ENCODE measurements at regions not wholly inside any gene's neighbourhood (a gene's known extent, or its start where the extent isn't known, plus 50 kb on each side); places are given as distances from the start of the nearest gene placed in this dataset.

DNA sequence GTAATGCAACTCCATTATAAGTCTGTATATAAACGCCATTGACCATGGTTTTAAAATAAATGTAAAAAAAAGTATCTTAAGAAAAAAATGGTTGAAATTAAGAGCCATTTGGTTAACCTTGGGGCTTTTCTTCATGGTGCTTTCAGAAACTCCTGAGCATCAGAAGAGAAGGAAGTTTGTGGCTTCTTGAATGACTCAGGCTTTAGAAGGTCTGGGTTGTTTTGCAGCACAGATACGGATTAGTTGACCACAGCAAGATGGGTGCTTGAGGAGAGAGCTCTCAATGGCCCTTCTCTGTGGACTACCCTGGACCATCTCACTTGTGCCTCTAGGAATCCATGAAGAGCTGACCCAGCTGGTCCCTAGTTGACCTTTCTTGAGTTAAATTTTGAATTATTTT, 189.5 kb downstream of the TMEM38B start:
- ATAC-seq = no peak
- TF ChIP-seq ZFP3 (CRISPR knock-in tag; IDR thresholded peaks at IDR 0.05) = no peak
- no peak for TF ChIP-seq ARNTL (CRISPR knock-in tag; IDR thresholded peaks at IDR 0.05; ENCODE audit: borderline replicate concordance, low read depth)
- TF ChIP-seq, protein P1, sequence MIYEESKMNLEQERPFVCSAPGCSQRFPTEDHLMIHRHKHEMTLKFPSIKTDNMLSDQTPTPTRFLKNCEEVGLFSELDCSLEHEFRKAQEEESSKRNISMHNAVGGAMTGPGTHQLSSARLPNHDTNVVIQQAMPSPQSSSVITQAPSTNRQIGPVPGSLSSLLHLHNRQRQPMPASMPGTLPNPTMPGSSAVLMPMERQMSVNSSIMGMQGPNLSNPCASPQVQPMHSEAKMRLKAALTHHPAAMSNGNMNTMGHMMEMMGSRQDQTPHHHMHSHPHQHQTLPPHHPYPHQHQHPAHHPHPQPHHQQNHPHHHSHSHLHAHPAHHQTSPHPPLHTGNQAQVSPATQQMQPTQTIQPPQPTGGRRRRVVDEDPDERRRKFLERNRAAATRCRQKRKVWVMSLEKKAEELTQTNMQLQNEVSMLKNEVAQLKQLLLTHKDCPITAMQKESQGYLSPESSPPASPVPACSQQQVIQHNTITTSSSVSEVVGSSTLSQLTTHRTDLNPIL (CRISPR knock-in tag; IDR thresholded peaks at IDR 0.05; ENCODE audit: low read depth) = no peak
- no peak for TF ChIP-seq GLIS3 (CRISPR knock-in tag; IDR thresholded peaks at IDR 0.05)
- TF ChIP-seq, protein P2, sequence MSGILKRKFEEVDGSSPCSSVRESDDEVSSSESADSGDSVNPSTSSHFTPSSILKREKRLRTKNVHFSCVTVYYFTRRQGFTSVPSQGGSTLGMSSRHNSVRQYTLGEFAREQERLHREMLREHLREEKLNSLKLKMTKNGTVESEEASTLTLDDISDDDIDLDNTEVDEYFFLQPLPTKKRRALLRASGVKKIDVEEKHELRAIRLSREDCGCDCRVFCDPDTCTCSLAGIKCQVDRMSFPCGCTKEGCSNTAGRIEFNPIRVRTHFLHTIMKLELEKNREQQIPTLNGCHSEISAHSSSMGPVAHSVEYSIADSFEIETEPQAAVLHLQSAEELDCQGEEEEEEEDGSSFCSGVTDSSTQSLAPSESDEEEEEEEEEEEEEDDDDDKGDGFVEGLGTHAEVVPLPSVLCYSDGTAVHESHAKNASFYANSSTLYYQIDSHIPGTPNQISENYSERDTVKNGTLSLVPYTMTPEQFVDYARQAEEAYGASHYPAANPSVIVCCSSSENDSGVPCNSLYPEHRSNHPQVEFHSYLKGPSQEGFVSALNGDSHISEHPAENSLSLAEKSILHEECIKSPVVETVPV (CRISPR knock-in tag; IDR thresholded peaks at IDR 0.05) = no peak
- no peak for TF ChIP-seq CSDC2 (CRISPR knock-in tag; IDR thresholded peaks at IDR 0.05)
- TF ChIP-seq ZNF70 (CRISPR knock-in tag; IDR thresholded peaks at IDR 0.05) = no peak
- no peak for TF ChIP-seq BACH2 (CRISPR knock-in tag; IDR thresholded peaks at IDR 0.05; ENCODE audit: borderline replicate concordance)
- TF ChIP-seq ZNF8 (CRISPR knock-in tag; IDR thresholded peaks at IDR 0.05) = no peak
- TF ChIP-seq, protein P3, sequence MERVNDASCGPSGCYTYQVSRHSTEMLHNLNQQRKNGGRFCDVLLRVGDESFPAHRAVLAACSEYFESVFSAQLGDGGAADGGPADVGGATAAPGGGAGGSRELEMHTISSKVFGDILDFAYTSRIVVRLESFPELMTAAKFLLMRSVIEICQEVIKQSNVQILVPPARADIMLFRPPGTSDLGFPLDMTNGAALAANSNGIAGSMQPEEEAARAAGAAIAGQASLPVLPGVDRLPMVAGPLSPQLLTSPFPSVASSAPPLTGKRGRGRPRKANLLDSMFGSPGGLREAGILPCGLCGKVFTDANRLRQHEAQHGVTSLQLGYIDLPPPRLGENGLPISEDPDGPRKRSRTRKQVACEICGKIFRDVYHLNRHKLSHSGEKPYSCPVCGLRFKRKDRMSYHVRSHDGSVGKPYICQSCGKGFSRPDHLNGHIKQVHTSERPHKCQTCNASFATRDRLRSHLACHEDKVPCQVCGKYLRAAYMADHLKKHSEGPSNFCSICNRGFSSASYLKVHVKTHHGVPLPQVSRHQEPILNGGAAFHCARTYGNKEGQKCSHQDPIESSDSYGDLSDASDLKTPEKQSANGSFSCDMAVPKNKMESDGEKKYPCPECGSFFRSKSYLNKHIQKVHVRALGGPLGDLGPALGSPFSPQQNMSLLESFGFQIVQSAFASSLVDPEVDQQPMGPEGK (CRISPR knock-in tag; IDR thresholded peaks at IDR 0.05; ENCODE audit: borderline replicate concordance) = no peak
- no peak for TF ChIP-seq OSR1 (CRISPR knock-in tag; IDR thresholded peaks at IDR 0.05)
- TF ChIP-seq TCF4 (CRISPR knock-in tag; IDR thresholded peaks at IDR 0.05; ENCODE audit: borderline replicate concordance) = no peak
- TF ChIP-seq, protein P4, sequence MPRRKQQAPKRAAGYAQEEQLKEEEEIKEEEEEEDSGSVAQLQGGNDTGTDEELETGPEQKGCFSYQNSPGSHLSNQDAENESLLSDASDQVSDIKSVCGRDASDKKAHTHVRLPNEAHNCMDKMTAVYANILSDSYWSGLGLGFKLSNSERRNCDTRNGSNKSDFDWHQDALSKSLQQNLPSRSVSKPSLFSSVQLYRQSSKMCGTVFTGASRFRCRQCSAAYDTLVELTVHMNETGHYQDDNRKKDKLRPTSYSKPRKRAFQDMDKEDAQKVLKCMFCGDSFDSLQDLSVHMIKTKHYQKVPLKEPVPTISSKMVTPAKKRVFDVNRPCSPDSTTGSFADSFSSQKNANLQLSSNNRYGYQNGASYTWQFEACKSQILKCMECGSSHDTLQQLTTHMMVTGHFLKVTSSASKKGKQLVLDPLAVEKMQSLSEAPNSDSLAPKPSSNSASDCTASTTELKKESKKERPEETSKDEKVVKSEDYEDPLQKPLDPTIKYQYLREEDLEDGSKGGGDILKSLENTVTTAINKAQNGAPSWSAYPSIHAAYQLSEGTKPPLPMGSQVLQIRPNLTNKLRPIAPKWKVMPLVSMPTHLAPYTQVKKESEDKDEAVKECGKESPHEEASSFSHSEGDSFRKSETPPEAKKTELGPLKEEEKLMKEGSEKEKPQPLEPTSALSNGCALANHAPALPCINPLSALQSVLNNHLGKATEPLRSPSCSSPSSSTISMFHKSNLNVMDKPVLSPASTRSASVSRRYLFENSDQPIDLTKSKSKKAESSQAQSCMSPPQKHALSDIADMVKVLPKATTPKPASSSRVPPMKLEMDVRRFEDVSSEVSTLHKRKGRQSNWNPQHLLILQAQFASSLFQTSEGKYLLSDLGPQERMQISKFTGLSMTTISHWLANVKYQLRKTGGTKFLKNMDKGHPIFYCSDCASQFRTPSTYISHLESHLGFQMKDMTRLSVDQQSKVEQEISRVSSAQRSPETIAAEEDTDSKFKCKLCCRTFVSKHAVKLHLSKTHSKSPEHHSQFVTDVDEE (CRISPR knock-in tag; IDR thresholded peaks at IDR 0.05) = no peak
- TF ChIP-seq ZFP30 (CRISPR knock-in tag; IDR thresholded peaks at IDR 0.05) = no peak
- no peak for TF ChIP-seq PPARA (CRISPR knock-in tag; IDR thresholded peaks at IDR 0.05; ENCODE audit: borderline replicate concordance)
- TF ChIP-seq ZNF565 (CRISPR knock-in tag; conservative IDR thresholded peaks at IDR 0.05; ENCODE audit: low read depth) = no peak
- TF ChIP-seq ISL1 (CRISPR knock-in tag; IDR thresholded peaks at IDR 0.05) = no peak
- no peak for TF ChIP-seq TOX (CRISPR knock-in tag; IDR thresholded peaks at IDR 0.05; ENCODE audit: borderline replicate concordance)

DNA sequence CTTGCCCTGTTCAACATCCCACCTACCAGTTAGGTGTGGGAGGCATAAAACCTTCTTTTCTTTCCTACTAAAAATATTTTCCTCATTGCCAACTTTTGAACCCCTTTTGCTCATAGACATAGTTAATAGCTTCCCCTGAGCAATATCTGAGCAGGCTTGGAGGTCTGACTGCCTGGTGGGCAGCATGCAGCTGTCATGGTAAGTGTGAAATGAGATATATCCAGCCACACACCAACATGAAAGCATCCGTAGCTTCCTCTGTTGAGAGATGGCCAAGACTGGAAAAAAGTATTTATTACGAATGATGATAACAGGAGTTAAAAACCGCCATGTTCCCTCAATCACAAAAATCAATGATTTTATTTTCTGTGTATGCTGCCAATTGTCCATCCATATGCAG, 190.1 kb downstream of the TMEM38B start:
- ATAC-seq = no peak
- TF ChIP-seq PPARA (CRISPR knock-in tag; IDR thresholded peaks at IDR 0.05; ENCODE audit: borderline replicate concordance) = no peak
- no peak for TF ChIP-seq RARB (CRISPR knock-in tag; IDR thresholded peaks at IDR 0.05)
- no peak for TF ChIP-seq BACH2 (CRISPR knock-in tag; IDR thresholded peaks at IDR 0.05; ENCODE audit: borderline replicate concordance)
- TF ChIP-seq, protein P4 (CRISPR knock-in tag; IDR thresholded peaks at IDR 0.05) = no peak
- TF ChIP-seq TOX (CRISPR knock-in tag; IDR thresholded peaks at IDR 0.05; ENCODE audit: borderline replicate concordance) = no peak
- TF ChIP-seq CSDC2 (CRISPR knock-in tag; IDR thresholded peaks at IDR 0.05) = no peak
- no peak for TF ChIP-seq ZFP3 (CRISPR knock-in tag; IDR thresholded peaks at IDR 0.05)
- TF ChIP-seq OSR1 (CRISPR knock-in tag; IDR thresholded peaks at IDR 0.05) = no peak
- TF ChIP-seq ZNF565 (CRISPR knock-in tag; conservative IDR thresholded peaks at IDR 0.05; ENCODE audit: low read depth) = no peak
- TF ChIP-seq ARNTL (CRISPR knock-in tag; IDR thresholded peaks at IDR 0.05; ENCODE audit: borderline replicate concordance, low read depth) = no peak
- TF ChIP-seq TCF4 (CRISPR knock-in tag; IDR thresholded peaks at IDR 0.05; ENCODE audit: borderline replicate concordance) = no peak
- TF ChIP-seq, protein P2 (CRISPR knock-in tag; IDR thresholded peaks at IDR 0.05) = no peak
- no peak for TF ChIP-seq ISL1 (CRISPR knock-in tag; IDR thresholded peaks at IDR 0.05)
- TF ChIP-seq, protein P1 (CRISPR knock-in tag; IDR thresholded peaks at IDR 0.05; ENCODE audit: low read depth) = no peak
- TF ChIP-seq, protein P3 (CRISPR knock-in tag; IDR thresholded peaks at IDR 0.05; ENCODE audit: borderline replicate concordance) = no peak
